D341Med (cell line): ENCODE measurements at regions not wholly inside any gene's neighbourhood (a gene's known extent, or its start where the extent isn't known, plus 50 kb on each side); places are given as distances from the start of the nearest gene placed in this dataset.

Experiments
- DNase-seq: peaks from one replicate; pipeline ENCODE4 v3.0.0; 2012; ENCODE audit warnings: low spot score

DNA sequence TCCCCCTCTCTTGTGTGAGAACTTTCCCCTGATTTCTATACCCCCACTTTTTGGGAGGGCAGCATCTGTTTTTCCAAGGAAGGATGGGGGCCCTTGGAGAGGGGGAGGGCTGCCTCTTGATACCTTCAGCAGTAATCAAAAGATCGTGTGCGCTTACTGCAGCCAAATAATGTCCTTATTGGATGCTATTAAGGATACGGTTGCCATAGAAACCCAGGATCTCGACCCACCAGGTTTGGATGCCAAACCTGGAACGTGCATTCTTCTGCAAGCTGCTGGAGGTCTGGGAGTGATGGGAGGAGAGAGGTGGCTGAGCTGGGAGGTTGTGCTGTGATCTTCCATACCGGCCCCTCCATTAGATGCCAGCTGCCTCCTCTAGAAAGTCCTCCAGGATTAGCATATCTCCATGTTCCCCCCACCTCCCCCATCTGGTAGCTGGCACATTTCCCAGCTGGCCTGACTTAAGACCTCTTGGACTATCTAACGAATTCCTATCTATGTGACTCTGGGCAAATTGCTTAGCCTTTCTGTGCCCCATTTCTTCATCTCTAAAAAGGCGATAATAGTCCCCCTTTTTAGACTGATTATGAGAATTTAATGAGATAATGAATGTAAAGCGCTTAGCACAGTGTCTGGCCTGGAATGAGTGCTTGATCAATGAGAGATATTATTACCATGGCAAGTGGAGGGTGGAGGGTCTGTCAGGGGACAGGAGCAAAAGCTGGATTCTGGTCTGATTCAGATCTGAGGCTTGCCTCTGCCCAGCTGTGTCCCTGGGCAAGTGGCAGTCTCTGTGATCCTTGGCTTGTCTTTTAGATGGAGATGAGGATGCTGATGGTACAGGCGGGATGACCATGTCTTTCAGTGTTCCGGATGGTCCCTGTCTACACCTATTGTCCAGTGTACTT is 78.5 kb upstream of the PCBD1 start:
- DNase-seq, result no peak

DNA sequence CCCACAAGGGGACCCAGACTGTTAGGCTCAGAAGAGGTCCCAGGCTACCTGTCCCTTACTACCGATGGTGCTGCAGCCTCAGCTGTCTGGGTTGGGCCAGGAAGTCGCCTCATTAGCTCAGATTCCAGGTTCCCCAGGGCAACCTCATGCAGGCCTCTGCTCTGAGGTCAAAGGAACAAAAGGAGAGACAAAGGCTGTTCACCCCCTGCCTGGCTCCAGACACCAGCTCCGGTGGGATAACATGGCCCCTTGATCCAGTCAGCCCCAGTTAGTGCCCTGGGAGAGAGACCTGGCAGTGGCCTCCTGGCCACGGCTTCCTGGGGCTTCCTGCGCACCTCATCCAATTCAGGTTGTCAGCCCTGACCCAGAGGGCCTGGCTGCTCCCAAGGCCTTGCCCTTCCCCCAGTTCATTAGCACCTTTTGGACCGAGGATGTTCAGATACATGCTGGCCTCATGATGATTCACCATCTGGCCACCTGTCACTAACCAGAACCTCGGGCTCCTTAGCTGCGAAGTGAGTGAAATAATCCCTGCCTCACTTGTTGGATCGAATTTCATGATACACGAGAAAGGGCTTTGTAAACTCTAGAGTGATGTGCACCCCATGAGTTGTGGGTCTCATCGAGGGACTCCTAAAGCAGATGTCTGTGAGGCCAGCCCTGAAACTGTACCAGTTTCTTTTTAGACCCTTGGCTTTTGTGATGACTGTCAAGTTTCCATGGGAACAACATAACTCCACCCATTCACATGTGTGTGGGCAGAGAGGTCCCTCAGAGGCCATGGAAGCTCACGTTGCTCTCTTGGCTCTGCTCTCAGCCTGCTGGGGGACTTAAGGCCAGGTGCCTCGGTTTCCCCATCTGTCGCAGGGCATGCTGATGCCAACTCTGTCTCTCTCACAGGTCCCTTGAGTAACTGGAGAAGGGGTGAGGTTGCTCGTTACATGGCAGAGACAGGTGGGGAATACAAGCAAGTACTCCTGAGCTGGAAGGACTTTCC is 79.5 kb upstream of the PCBD1 start:
- DNase-seq, result no peak

GRCh38 chr10:70969188-70969587 is 80.8 kb upstream of the PCBD1 start:
- DNase-seq, result no peak

DNA sequence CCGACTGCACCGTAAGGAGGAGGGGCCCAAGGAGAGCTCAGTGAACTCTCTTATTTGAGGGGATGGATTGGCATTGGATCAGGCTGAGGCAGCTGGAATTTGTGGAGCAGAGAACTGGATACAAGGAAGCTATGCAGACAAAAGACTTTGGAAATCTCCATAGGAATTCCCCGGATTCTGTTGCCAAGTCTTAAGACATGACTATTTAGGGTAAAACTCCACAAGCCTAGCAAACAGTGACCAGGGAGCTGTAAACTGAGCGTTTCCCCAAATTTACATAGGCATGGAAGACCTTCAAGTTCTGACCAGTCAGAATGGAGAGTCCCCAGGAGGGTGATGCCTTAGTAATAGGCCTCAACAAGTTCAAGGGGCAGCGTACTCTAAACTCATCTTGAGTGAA is 82.5 kb upstream of the PCBD1 start:
- no peak for DNase-seq

DNA sequence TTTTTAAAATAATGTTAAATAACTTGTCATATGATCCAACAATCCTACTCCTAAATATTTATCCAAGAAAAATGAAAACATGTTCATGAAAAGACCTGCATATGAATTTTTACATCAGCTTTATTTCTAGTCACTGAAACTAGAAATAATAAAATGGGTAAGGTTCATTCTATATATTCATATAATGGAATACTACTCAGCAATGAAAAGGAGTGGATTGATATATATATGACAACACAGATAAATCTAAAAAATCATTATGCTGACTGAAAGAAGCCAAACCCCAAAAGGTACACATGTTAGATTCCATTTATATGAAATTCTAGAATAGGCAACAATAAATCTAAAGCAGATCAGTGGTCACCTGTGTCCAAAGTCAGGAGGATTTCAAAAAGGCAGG is 84.9 kb upstream of the PCBD1 start:
- DNase-seq, result no peak

GRCh38 chr10:70974351-70974901 is 86.1 kb upstream of the PCBD1 start:
- no peak for DNase-seq

GRCh38 chr10:70974920-70975319 is 86.6 kb upstream of the PCBD1 start:
- no peak for DNase-seq

DNA sequence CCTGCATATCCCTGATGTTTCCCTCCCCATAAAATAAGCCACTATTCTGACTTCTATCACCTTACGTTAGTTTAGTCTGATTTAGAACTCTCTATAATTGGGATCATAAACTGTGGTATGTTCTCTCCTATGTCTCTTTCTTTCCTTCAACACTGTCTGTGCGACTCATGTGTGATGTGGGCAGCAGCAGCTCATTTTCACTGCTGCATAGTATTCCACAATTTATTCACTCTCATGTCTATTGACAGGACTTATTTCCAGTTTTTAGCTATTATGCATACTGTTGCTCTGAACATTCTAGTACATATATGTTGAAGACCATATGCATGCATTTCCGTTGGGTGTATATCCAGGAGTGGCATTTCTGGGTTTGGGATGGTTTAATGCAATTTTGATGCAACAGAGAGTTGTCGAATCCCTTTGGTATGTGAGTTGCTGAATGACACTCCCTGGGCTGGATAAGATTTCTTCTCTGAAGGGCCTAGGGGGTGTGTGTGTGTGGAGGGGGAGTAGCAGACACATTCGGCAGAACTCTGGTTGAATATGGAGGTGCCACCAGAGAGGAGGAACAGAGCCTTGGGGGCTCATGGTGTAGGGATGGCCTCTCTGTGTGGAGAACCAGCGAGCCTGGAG is 87.8 kb upstream of the PCBD1 start:
- DNase-seq, result no peak

DNA sequence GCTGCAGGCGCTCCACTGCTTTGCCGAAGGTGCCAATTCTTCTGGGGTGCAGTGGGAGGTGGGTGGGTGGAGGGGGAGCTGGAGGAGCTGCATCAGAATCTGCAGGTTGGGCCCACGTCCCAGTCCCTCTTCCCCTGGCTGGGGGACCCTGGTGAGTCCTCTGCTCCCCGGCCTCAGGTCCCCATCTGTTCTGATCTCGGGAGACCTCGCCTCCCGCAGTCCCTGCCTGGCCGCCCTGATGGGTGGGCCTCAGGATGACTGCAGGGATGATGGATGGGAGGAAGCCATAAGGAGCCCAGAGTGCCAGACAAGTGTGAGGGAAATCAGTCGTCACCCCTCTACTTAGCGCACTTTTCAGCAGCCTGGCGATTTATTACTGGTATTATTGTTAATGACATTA is 89.3 kb upstream of the PCBD1 start:
- no peak for DNase-seq

- DNase-seq, result no peak
Measured at GRCh38 chr10:70978181-70978580, 89.8 kb upstream of the PCBD1 start.

DNA sequence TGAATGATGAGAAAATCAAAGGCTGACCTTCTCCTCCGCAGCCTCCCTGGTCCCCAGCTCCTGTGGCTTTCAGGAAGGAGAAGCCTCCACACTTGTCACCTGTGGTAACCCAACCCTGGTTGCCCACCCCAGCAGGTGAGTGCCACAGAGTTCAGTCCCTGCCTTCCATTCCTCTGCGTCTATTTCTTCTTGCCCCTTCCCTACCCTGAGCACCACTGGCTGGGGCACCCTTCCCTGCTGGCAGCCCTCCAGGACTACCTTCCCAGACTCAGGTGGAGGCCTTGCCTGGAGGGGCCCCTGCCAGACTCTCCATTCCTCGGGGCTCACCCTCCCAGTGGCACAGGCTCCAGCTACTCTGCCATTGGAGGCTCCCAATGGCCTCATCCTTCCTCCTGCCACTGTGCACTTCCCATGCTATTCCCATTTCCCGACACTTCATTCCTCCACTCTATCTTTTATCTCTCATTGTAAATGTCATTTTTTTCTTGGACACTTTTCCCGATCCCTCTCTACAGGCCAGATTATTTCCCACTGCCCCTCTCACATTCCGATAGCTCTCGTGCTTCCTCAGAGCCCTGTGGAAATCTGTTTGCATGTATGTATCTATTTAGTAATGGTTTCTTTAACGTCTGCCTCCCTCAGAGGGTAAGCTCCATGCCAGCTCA is 90.6 kb upstream of the PCBD1 start:
- no peak for DNase-seq

DNA sequence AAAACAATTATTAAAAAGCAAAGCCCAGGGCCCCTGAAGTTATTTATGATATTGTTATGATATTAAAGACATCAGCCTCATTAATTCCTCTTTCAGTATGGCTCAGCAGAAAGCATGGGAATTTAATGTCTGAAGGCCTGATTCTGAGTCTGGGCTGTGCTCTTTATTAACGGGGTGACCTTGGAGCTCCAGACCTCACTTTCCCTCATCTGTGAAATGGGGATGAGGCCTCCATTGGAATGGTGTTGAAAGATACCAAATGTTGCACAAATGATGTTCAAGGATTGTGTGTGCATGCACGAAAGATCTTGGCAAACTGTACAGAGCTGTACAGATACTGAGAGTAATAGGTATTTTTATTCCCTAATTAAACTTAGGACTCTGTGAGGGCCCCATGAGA is 92.3 kb upstream of the PCBD1 start:
- no peak for DNase-seq

GRCh38 chr10:70981171-70981836 is 92.9 kb upstream of the PCBD1 start:
- no peak for DNase-seq

DNA sequence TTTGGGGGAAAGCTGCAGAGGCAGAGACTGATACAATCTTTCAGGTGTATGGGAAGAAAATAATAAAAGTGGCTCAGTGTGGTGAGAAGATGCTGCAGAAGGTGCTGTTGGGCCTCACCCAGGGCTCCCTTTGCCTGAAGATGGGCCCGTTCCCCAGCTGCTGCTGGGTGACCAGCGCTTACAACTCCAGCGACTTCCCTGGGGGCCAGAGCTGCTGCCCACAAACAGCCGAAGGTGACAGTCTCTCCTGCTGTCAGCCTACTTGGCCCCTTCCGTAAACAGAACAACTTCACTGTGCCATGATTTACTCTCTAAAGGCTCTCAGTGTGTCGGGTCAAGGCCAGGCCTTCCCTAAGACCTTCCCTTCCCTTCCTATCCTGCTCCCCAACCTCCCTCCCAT is 93.6 kb upstream of the PCBD1 start:
- no peak for DNase-seq

DNA sequence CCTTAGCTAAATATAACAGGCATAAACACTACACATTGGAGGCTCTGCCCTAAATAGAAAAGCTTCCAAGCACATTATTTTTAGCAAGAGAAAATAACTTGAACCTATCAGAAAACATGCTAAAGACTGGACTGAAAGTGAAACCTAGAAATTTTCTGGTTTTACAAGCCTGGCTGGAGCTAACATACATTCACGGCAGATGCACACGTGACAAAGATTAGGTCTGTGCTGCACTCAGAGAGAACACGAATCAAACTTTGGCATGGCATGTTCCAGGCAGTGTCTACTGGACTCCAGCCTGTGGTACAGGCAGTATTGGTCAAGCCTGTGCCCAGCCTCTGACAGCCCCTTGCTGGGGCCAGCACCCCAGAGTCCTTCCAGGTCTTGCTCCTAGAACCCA is 94.1 kb upstream of the PCBD1 start:
- no peak for DNase-seq

DNA sequence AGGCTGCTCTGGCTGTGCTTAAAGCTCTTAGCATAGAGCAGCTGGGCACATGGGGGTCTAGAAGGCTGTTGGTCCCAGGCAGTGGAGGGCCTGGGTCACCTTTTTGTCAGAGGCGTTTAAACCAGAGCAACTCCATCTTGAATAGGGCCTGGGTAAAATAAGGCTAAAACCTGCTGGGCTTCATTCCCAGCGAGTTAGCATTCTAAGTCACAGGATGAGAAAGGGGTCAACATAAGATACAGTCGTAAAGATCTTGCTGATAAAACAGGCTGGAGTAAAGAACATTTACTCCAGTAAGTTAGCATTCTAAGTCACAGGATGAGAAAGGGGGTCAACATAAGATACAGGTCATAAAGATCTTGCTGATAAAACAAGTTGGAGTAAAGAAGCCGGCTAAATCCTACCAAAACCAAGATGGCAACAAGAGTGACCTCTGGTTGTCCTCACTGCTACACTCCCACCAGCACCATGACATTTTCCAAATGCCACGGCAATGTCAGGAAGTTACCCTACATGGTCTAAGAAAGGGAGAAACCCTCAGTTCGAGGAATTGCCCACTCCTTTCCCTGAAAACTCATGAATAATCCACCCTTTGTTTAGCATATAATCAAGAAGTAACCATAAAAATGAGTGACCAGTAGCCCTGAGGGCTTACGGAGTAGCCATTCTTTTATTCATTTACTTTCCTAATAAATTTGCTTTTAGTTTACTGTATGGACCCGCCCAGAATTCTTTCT is 96.8 kb upstream of the PCBD1 start:
- no peak for DNase-seq

- DNase-seq, result no peak
Measured at GRCh38 chr10:70985824-70986622, 97.7 kb upstream of the PCBD1 start.

GRCh38 chr10:70986623-70986950 is 98.2 kb upstream of the PCBD1 start:
- DNase-seq, result no peak

- DNase-seq, result no peak
Measured at GRCh38 chr10:70987396-70988130, 99.2 kb upstream of the PCBD1 start.
